HEK293 (cell line): ENCODE measurements at regions not wholly inside any gene's neighbourhood (a gene's known extent, or its start where the extent isn't known, plus 50 kb on each side); places are given as distances from the start of the nearest gene placed in this dataset.

Experiments
- HOXA7 ChIP-seq: sonication (generic); formaldehyde crosslinking; IDR thresholded peaks from 2 replicates; pipeline ENCODE4 v1.8.1; 2022; ENCODE audit warnings: missing genetic modification reagents, borderline replicate concordance
- MZF1 ChIP-seq: fragments of 450-650 bp; formaldehyde crosslinking; IDR thresholded peaks from 2 replicates; pipeline ENCODE4 v1.5.1; 2017; ENCODE audit warnings: missing biosample characterization, missing genetic modification characterization, borderline replicate concordance
- SETDB1 ChIP-seq: IDR thresholded peaks from one replicate; pipeline ENCODE4 v1.6.1; 2017; ENCODE audit warnings: mild to moderate bottlenecking, low read length, moderate library complexity, mixed read lengths; ENCODE audit not compliant: insufficient read length
- ZBTB1 ChIP-seq: fragments of 450-650 bp; formaldehyde crosslinking; IDR thresholded peaks from 2 replicates; pipeline ENCODE4 v1.5.1; 2016; ENCODE audit warnings: missing biosample characterization, missing genetic modification characterization
- ZBTB7A ChIP-seq: fragments of 450-650 bp; formaldehyde crosslinking; IDR thresholded peaks from 2 replicates; pipeline ENCODE4 v1.5.1; 2016; ENCODE audit warnings: low read depth, missing biosample characterization, missing genetic modification characterization
- ZNF114 ChIP-seq: fragments of 450-650 bp; formaldehyde crosslinking; IDR thresholded peaks from 2 replicates; pipeline ENCODE4 v1.5.0; 2017; ENCODE audit warnings: missing biosample characterization, missing genetic modification characterization
- ZNF274 ChIP-seq, 2 experiments: fragments of 200-500 bp in 1 of 2; fragments of 450-650 bp in 1 of 2; sonication (Bioruptor generic) in 1 of 2; formaldehyde crosslinking in 1 of 2; IDR thresholded peaks; 2 replicates each; pipeline versions ENCODE4 v1.5.1 to v1.6.1; 2014 to 2016; ENCODE audit warnings: borderline replicate concordance in 1 of 2, inconsistent platforms in 1 of 2, low read length in 1 of 2, missing biosample characterization in 1 of 2, missing genetic modification characterization in 1 of 2
- ZNF302 ChIP-seq: fragments of 450-650 bp; formaldehyde crosslinking; IDR thresholded peaks from 2 replicates; pipeline ENCODE4 v1.5.1; 2016; ENCODE audit warnings: missing biosample characterization, missing genetic modification characterization, low read depth
- ZNF324 ChIP-seq: fragments of 450-650 bp; formaldehyde crosslinking; IDR thresholded peaks from 2 replicates; pipeline ENCODE4 v1.5.1; 2016; ENCODE audit warnings: missing biosample characterization, missing genetic modification characterization
- ZNF350 ChIP-seq: fragments of 450-650 bp; formaldehyde crosslinking; IDR thresholded peaks from 2 replicates; pipeline ENCODE4 v1.5.0; 2017; ENCODE audit warnings: missing biosample characterization, mild to moderate bottlenecking, missing genetic modification characterization
- ZNF391 ChIP-seq: fragments of 450-650 bp; formaldehyde crosslinking; IDR thresholded peaks from 2 replicates; pipeline ENCODE4 v1.5.1; 2016; ENCODE audit warnings: low read depth, missing biosample characterization, missing genetic modification characterization, borderline replicate concordance
- TF ChIP-seq, protein P1 (sequence below): fragments of 450-650 bp; formaldehyde crosslinking; IDR thresholded peaks from 2 replicates; pipeline ENCODE4 v1.5.1; 2016; ENCODE audit warnings: missing biosample characterization, missing genetic modification characterization
- TF ChIP-seq, protein P2 (sequence below): fragments of 450-650 bp; formaldehyde crosslinking; IDR thresholded peaks from 2 replicates; pipeline ENCODE4 v1.5.1; 2016; ENCODE audit warnings: missing biosample characterization, missing genetic modification characterization
- TF ChIP-seq, protein P3 (sequence below): fragments of 450-650 bp; formaldehyde crosslinking; IDR thresholded peaks from 2 replicates; pipeline ENCODE4 v1.5.1; 2016; ENCODE audit warnings: missing biosample characterization, missing genetic modification characterization, low read depth

DNA sequence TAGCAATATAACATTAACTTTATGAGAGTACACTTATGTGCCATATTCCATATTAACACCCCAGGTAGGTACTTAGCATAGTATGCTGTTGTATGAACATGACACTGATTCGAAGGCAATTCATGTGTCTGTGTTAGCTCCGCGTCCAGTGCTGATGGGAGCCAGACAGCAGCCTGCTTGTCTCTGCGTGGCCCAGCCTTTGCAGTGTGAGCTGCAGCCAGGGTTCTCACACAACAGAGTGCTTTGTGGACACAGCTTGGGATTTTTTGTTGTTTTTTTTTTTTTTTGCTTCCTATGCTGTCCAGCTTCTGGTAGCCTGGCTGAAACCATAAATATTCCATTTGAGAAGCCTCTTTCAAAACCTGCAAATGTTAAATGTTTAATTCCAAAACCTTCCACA lies 350.9 kb downstream of the SMOC2 start:
- TF ChIP-seq, protein P1, sequence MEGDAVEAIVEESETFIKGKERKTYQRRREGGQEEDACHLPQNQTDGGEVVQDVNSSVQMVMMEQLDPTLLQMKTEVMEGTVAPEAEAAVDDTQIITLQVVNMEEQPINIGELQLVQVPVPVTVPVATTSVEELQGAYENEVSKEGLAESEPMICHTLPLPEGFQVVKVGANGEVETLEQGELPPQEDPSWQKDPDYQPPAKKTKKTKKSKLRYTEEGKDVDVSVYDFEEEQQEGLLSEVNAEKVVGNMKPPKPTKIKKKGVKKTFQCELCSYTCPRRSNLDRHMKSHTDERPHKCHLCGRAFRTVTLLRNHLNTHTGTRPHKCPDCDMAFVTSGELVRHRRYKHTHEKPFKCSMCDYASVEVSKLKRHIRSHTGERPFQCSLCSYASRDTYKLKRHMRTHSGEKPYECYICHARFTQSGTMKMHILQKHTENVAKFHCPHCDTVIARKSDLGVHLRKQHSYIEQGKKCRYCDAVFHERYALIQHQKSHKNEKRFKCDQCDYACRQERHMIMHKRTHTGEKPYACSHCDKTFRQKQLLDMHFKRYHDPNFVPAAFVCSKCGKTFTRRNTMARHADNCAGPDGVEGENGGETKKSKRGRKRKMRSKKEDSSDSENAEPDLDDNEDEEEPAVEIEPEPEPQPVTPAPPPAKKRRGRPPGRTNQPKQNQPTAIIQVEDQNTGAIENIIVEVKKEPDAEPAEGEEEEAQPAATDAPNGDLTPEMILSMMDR = no peak
- no peak for TF ChIP-seq ZNF302 (tag by site-specific recombination)
- TF ChIP-seq, protein P2, sequence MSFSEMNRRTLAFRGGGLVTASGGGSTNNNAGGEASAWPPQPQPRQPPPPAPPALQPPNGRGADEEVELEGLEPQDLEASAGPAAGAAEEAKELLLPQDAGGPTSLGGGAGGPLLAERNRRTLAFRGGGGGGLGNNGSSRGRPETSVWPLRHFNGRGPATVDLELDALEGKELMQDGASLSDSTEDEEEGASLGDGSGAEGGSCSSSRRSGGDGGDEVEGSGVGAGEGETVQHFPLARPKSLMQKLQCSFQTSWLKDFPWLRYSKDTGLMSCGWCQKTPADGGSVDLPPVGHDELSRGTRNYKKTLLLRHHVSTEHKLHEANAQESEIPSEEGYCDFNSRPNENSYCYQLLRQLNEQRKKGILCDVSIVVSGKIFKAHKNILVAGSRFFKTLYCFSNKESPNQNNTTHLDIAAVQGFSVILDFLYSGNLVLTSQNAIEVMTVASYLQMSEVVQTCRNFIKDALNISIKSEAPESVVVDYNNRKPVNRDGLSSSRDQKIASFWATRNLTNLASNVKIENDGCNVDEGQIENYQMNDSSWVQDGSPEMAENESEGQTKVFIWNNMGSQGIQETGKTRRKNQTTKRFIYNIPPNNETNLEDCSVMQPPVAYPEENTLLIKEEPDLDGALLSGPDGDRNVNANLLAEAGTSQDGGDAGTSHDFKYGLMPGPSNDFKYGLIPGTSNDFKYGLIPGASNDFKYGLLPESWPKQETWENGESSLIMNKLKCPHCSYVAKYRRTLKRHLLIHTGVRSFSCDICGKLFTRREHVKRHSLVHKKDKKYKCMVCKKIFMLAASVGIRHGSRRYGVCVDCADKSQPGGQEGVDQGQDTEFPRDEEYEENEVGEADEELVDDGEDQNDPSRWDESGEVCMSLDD (tag by site-specific recombination) = no peak
- TF ChIP-seq ZNF324 = no peak
- no peak for TF ChIP-seq ZNF391 (tag by site-specific recombination)
- no peak for TF ChIP-seq ZNF274 (IDR thresholded peaks at IDR 0.05; ENCODE audit: low read length)
- TF ChIP-seq ZNF274 (tag by site-specific recombination; IDR thresholded peaks at IDR 0.05; ENCODE audit: borderline replicate concordance) = no peak
- TF ChIP-seq HOXA7 = no peak
- no peak for TF ChIP-seq SETDB1
- TF ChIP-seq ZNF350 (tag by site-specific recombination) = no peak
- TF ChIP-seq MZF1 (tag by site-specific recombination) = no peak
- no peak for TF ChIP-seq ZBTB1 (tag by site-specific recombination)
- TF ChIP-seq, protein P3, sequence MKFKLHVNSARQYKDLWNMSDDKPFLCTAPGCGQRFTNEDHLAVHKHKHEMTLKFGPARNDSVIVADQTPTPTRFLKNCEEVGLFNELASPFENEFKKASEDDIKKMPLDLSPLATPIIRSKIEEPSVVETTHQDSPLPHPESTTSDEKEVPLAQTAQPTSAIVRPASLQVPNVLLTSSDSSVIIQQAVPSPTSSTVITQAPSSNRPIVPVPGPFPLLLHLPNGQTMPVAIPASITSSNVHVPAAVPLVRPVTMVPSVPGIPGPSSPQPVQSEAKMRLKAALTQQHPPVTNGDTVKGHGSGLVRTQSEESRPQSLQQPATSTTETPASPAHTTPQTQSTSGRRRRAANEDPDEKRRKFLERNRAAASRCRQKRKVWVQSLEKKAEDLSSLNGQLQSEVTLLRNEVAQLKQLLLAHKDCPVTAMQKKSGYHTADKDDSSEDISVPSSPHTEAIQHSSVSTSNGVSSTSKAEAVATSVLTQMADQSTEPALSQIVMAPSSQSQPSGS (tag by site-specific recombination) = no peak
- no peak for TF ChIP-seq ZBTB7A (tag by site-specific recombination)
- no peak for TF ChIP-seq ZNF114
